SK-N-SH (cell line): ENCODE measurements at regions not wholly inside any gene's neighbourhood (a gene's known extent, or its start where the extent isn't known, plus 50 kb on each side); places are given as distances from the start of the nearest gene placed in this dataset.

ENCODE experiments used
- CTCF ChIA-PET: fragments of 300-600, 350-600 bp; formaldehyde crosslinking; extraction: SDS; loops from one replicate; lab custom pipeline; 2021; lab: Yijun Ruan, JAX
- POLR2A ChIA-PET: fragments of 350-600 bp; sonication (Branson Sonifier 250); formaldehyde crosslinking; extraction: SDS; loops from one replicate; lab custom pipeline; 2020; ENCODE audit warnings: antibody characterized with exemption, inconsistent platforms; lab: Yijun Ruan, JAX
- DNase-seq: peaks from one replicate; pipeline ENCODE4 v3.0.0; 2012
- H2AFZ ChIP-seq: fragments of 200-600 bp; sonication (generic); 2 replicates; pipeline ENCODE4 v1.8.1; 2016; ENCODE audit warnings: antibody characterized with exemption, mild to moderate bottlenecking, low read depth
- H3F3A ChIP-seq: fragments of 200-600 bp; sonication (generic); replicated peaks from 2 replicates; pipeline ENCODE3; 2016; ENCODE audit warnings: antibody characterized with exemption, mild to moderate bottlenecking; ENCODE audit not compliant: insufficient read depth
- H3K27ac ChIP-seq, 2 experiments: fragments of 200-500 bp in 1 of 2; fragments of 200-600 bp in 1 of 2; sonication (Bioruptor generic) in 1 of 2; sonication (generic), shearing (Covaris generic) in 1 of 2; 2 replicates each; pipeline versions ENCODE4 v1.5.1 to v1.6.1; 2014 to 2016; ENCODE audit warnings: low read depth in 2 of 2, inconsistent platforms in 1 of 2, low read length in 1 of 2, mild to moderate bottlenecking in 1 of 2, mixed read lengths in 1 of 2
- H3K27me3 ChIP-seq: fragments of 200-600 bp; sonication (generic), shearing (Covaris generic); 2 replicates; pipeline ENCODE4 v1.6.1; 2016; ENCODE audit warnings: mixed run types; ENCODE audit not compliant: insufficient read depth
- H3K36me3 ChIP-seq, 2 experiments: fragments of 200-500 bp in 1 of 2; fragments of 200-600 bp in 1 of 2; sonication (Bioruptor generic) in 1 of 2; sonication (generic) in 1 of 2; replicated peaks in 1 of 2; 2 replicates each; pipeline versions ENCODE3 to v1.5.1; 2014 to 2016; ENCODE audit warnings: low read length in 1 of 2, mild to moderate bottlenecking in 1 of 2; ENCODE audit not compliant: insufficient read depth in 2 of 2, control insufficient read depth in 1 of 2
- H3K4me1 ChIP-seq, 2 experiments: fragments of 200-500 bp in 1 of 2; fragments of 200-600 bp in 1 of 2; sonication (Bioruptor generic) in 1 of 2; sonication (generic), shearing (Covaris generic) in 1 of 2; 2 replicates each; pipeline versions ENCODE4 v1.5.1 to v1.6.1; 2014 to 2016; ENCODE audit warnings: low read depth in 1 of 2, low read length in 1 of 2, mixed run types in 1 of 2; ENCODE audit not compliant: insufficient read depth in 2 of 2, control insufficient read depth in 1 of 2
- H3K4me2 ChIP-seq: fragments of 200-600 bp; sonication (generic), shearing (Covaris generic); 2 replicates; pipeline ENCODE4 v1.6.1; 2017; ENCODE audit warnings: mixed run types
- H3K4me3 ChIP-seq, 2 experiments: fragments of 200-500 bp in 1 of 2; fragments of 200-600 bp in 1 of 2; sonication (Bioruptor generic) in 1 of 2; sonication (generic), shearing (Covaris generic) in 1 of 2; 2 replicates each; pipeline versions ENCODE4 v1.5.1 to v1.8.1; 2014 to 2016; ENCODE audit warnings: low read depth in 2 of 2, inconsistent platforms in 1 of 2, low read length in 1 of 2, mild to moderate bottlenecking in 1 of 2, mixed read lengths in 1 of 2, moderate library complexity in 1 of 2
- H3K79me2 ChIP-seq: fragments of 200-600 bp; sonication (generic); 2 replicates; pipeline ENCODE4 v1.8.1; 2017; ENCODE audit warnings: mild to moderate bottlenecking; ENCODE audit not compliant: insufficient read depth
- H3K9ac ChIP-seq: fragments of 200-600 bp; sonication (generic); 2 replicates; pipeline ENCODE4 v1.6.1; 2017; ENCODE audit warnings: mixed run types
- H3K9me2 ChIP-seq: fragments of 200-600 bp; sonication (generic); 2 replicates; pipeline ENCODE4 v1.6.1; 2017; ENCODE audit warnings: mixed run types
- H3K9me3 ChIP-seq: fragments of 200-600 bp; sonication (generic); 2 replicates; pipeline ENCODE4 v1.6.1; 2017; ENCODE audit warnings: mixed run types, mild to moderate bottlenecking, moderate library complexity
- H4K20me1 ChIP-seq: fragments of 200-600 bp; sonication (generic); 2 replicates; pipeline ENCODE4 v1.6.1; 2017; ENCODE audit warnings: mild to moderate bottlenecking, mixed run types; ENCODE audit not compliant: insufficient read depth
- CTCF ChIP-seq: fragments of 200-600 bp; sonication (generic); IDR thresholded peaks from 2 replicates; pipeline ENCODE4 v1.6.1; 2017; ENCODE audit warnings: antibody characterized with exemption, mild to moderate bottlenecking, moderate library complexity
- ELF1 ChIP-seq: IDR thresholded peaks from 2 replicates; pipeline ENCODE4 v1.4.0; 2012
- FOSL2 ChIP-seq: IDR thresholded peaks from 2 replicates; pipeline ENCODE4 v1.4.0; 2012; ENCODE audit warnings: low read depth, mild to moderate bottlenecking, moderate library complexity, borderline replicate concordance
- GABPA ChIP-seq: IDR thresholded peaks from 2 replicates; pipeline ENCODE4 v1.4.0; 2012; ENCODE audit warnings: low read depth, mild to moderate bottlenecking
- GATA2 ChIP-seq: sonication (generic); formaldehyde crosslinking; IDR thresholded peaks from 2 replicates; pipeline ENCODE4 v1.5.0; 2020; ENCODE audit warnings: mild to moderate bottlenecking, missing genetic modification reagents
- NFIC ChIP-seq: IDR thresholded peaks from 2 replicates; pipeline ENCODE4 v1.4.0; 2012; ENCODE audit warnings: borderline replicate concordance
- NRF1 ChIP-seq: IDR thresholded peaks from 2 replicates; pipeline ENCODE4 v1.6.1; 2012; ENCODE audit warnings: low read depth, mild to moderate bottlenecking, low read length
- PBX3 ChIP-seq: IDR thresholded peaks from 2 replicates; pipeline ENCODE4; 2012
- RAD21 ChIP-seq: IDR thresholded peaks from 2 replicates; pipeline ENCODE4 v1.6.1; 2012; ENCODE audit warnings: mild to moderate bottlenecking, low read length
- WGBS: methylation state at CpG from one replicate; pipeline ENCODE4 v1.1.6; 2017; ENCODE audit warnings: low lambda C conversion rate; 5-methylcytosine and 5-hydroxymethylcytosine counted together
- TF ChIP-seq, protein P1 (sequence below): IDR thresholded peaks from 2 replicates; pipeline ENCODE4 v1.4.0; 2012; ENCODE audit warnings: low read depth, borderline replicate concordance
- TF ChIP-seq, protein P2 (sequence below): fragments of 150-350 bp; IDR thresholded peaks from 2 replicates; pipeline ENCODE4 v1.6.1; 2016; ENCODE audit warnings: mild to moderate bottlenecking, low read depth, low read length

DNA sequence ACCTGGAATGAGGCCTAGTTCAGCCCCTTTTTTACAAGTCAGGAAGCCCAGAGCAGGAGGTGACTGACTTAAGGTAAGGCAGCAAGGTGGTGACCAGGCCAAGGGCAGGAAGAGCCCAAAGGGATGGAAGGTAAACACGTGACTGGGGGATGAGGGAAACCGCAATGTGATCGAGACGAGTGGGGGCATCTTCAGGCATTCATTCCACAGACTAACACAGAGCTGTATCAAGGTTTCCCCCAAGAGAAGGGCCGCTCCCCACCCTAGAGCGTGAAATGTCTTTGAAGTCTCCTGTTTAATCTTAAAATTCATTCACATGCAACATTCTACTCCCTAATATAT, 76.3 kb upstream of the PIM1 start:
- CTCF ChIA-PET, result no interaction called here
- H4K20me1 ChIP-seq, result no peaks in the 10 kb centered on the region
- H3K79me2 ChIP-seq, result no peaks in the 10 kb centered on the region
- H3K4me2 ChIP-seq, result no peak overlapping the region
- H3K4me3 ChIP-seq, result no peak overlapping the region
- TF ChIP-seq FOSL2 (no peak), PBX3 (no peak), GATA2 (CRISPR knock-in tag) (no peak), CTCF (no peak), NFIC (no peak)
- TF ChIP-seq, protein P1, sequence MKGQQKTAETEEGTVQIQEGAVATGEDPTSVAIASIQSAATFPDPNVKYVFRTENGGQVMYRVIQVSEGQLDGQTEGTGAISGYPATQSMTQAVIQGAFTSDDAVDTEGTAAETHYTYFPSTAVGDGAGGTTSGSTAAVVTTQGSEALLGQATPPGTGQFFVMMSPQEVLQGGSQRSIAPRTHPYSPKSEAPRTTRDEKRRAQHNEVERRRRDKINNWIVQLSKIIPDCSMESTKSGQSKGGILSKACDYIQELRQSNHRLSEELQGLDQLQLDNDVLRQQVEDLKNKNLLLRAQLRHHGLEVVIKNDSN, result no peak
- TF ChIP-seq, protein P2, sequence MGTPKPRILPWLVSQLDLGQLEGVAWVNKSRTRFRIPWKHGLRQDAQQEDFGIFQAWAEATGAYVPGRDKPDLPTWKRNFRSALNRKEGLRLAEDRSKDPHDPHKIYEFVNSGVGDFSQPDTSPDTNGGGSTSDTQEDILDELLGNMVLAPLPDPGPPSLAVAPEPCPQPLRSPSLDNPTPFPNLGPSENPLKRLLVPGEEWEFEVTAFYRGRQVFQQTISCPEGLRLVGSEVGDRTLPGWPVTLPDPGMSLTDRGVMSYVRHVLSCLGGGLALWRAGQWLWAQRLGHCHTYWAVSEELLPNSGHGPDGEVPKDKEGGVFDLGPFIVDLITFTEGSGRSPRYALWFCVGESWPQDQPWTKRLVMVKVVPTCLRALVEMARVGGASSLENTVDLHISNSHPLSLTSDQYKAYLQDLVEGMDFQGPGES, result no peak
- TF ChIP-seq, all 33 proteins: peak for 0
- POLR2A ChIA-PET, result no interaction called here
- Histone ChIP-seq H2AFZ (no peak overlapping the region), H3K36me3 (no peaks in the 10 kb centered on the region), H3K27ac (no peak overlapping the region), H3K27me3 (no peaks in the 10 kb centered on the region), H3K4me1 (peaks cover 0 to 7% of the 10 kb centered on the region in 2 experiments; a peak in 1 of 4 replicates), H3K9me3 (no peaks in the 10 kb centered on the region), H3K9ac (no peak overlapping the region), H3K9me2 (no peaks in the 10 kb centered on the region), H3F3A (no peaks in the 10 kb centered on the region)
- WGBS, result 91% methylated on average over 6 of the region's 6 CpGs
- DNase-seq, result no peak

- ChIA-PET POLR2A (interaction anchor here (0.6 kb wide), 1 partner anchor 35 kb away, joined by 3 read pairs; no protein-coding TSS in a partner anchor), CTCF (interaction anchor here (0.7 to 1.9 kb wide), 4 partner anchors 35 to 78 kb away, joined by 3 to 6 read pairs (median 4); partner anchors contain the start of gene PIM1)
- TF ChIP-seq ELF1, result no peak
- no peak for TF ChIP-seq RAD21
- TF ChIP-seq GABPA, result no peak
- no peak for TF ChIP-seq NRF1
- Histone ChIP-seq H3K9me2 (no peaks in the 10 kb centered on the region), H3K4me3 (no peak overlapping the region), H3K27ac (no peak overlapping the region), H3K36me3 (no peaks in the 10 kb centered on the region), H3K4me1 (peaks cover 0 to 5% of the 10 kb centered on the region in 2 experiments; a peak in 1 of 4 replicates), H3F3A (no peaks in the 10 kb centered on the region), H3K4me2 (no peak overlapping the region), H3K9me3 (no peaks in the 10 kb centered on the region), H3K9ac (no peak overlapping the region), H3K27me3 (no peaks in the 10 kb centered on the region), H3K79me2 (no peaks in the 10 kb centered on the region), H4K20me1 (no peaks in the 10 kb centered on the region), H2AFZ (no peak overlapping the region)
- DNase-seq, result no peak
- 94% methylated on average over 1 of the region's 1 CpG for WGBS
These were observed 74.0 kb upstream of the PIM1 start for GRCh38 chr6:37095997-37096396.
